DND-41 (cell line): ENCODE measurements at regions not wholly inside any gene's neighbourhood (a gene's known extent, or its start where the extent isn't known, plus 50 kb on each side); places are given as distances from the start of the nearest gene placed in this dataset.

Experiments
- ATAC-seq: fragments of 200-7000 bp; cut with Tn5 transposase; 3 replicates; pipeline ENCODE4 v1.9.1; 2021; ENCODE audit warnings: low read depth; ENCODE audit not compliant: insufficient read depth
- DNase-seq: peaks from one replicate; pipeline ENCODE4 v3.0.0-alpha.2; 2020
- H2AFZ ChIP-seq: 2 replicates; pipeline ENCODE4 v1.6.0; 2012; ENCODE audit warnings: low read depth, low read length
- H3K27ac ChIP-seq: 2 replicates; pipeline ENCODE4 v1.5.1; 2012; ENCODE audit warnings: low read length, inconsistent platforms
- H3K27me3 ChIP-seq: fragments of 200-600 bp; sonication (generic); 2 replicates; pipeline ENCODE4 v1.6.0; 2012; ENCODE audit warnings: low read length, mild to moderate bottlenecking, inconsistent platforms; ENCODE audit not compliant: insufficient read depth, poor library complexity
- H3K36me3 ChIP-seq: 2 replicates; pipeline ENCODE4 v1.5.1; 2012; ENCODE audit warnings: low read length, inconsistent platforms; ENCODE audit not compliant: insufficient read depth
- H3K4me1 ChIP-seq: 2 replicates; pipeline ENCODE4 v1.5.1; 2012; ENCODE audit warnings: mild to moderate bottlenecking, low read length; ENCODE audit not compliant: insufficient read depth
- H3K4me2 ChIP-seq: 2 replicates; pipeline ENCODE4 v1.6.0; 2012; ENCODE audit warnings: mild to moderate bottlenecking, moderate library complexity, low read length, inconsistent platforms; ENCODE audit not compliant: insufficient read depth
- H3K4me3 ChIP-seq, 2 experiments: fragments of 200-600 bp in 1 of 2; shearing (Covaris generic) in 1 of 2; 2 replicates each; pipeline ENCODE4 v1.5.1; 2012 to 2016; ENCODE audit warnings: inconsistent platforms in 2 of 2, low read length in 2 of 2, mild to moderate bottlenecking in 2 of 2, low read depth in 1 of 2, moderate library complexity in 1 of 2
- H3K79me2 ChIP-seq: 2 replicates; pipeline ENCODE4 v1.6.0; 2012; ENCODE audit warnings: low read length, inconsistent platforms; ENCODE audit not compliant: insufficient read depth
- H3K9ac ChIP-seq: 2 replicates; pipeline ENCODE4 v1.6.0; 2012; ENCODE audit warnings: low read depth, mild to moderate bottlenecking, inconsistent platforms, low read length, moderate library complexity
- H3K9me3 ChIP-seq: 2 replicates; pipeline ENCODE4 v1.5.1; 2012; ENCODE audit warnings: low read length, moderate library complexity, mild to moderate bottlenecking, inconsistent platforms; ENCODE audit not compliant: insufficient read depth, severe bottlenecking
- H4K20me1 ChIP-seq: 2 replicates; pipeline ENCODE4 v1.6.0; 2012; ENCODE audit warnings: low read length; ENCODE audit not compliant: insufficient read depth
- EZH2 ChIP-seq: IDR thresholded peaks from 3 replicates; pipeline ENCODE4 v1.6.1; 2012; ENCODE audit warnings: borderline replicate concordance, low read depth, mild to moderate bottlenecking, moderate library complexity, low read length, inconsistent platforms; ENCODE audit not compliant: severe bottlenecking
- TF ChIP-seq, protein P1 (sequence below): IDR thresholded peaks from 2 replicates; pipeline ENCODE4 v1.5.1; 2012; ENCODE audit warnings: borderline replicate concordance, low read length, moderate library complexity, mild to moderate bottlenecking; ENCODE audit not compliant: poor library complexity, severe bottlenecking; ENCODE audit errors: extremely low read depth

DNA sequence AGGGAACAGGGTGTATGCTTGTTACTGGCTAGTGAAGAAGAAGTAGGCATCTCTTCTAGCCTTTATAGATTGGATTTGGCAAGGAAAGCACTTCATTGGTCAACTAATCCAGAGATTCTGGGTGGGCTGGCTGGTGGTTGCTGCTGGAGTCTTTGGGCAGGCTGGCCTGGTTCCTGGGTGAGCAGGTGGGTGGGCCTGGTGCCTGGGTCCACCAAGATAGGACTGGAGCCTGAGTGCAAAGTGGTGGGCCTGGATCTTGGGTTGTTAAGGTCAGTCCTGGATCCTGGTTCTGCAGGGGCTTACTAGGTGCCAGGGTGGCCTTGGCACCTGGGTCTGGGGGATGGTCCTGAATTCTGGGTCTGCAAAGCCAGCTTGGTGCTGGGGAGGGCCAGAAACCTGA lies 482.4 kb upstream of the GHITM start:
- no peaks in the 10 kb centered on the region for H4K20me1 ChIP-seq
- no peaks in the 10 kb centered on the region for H3K27me3 ChIP-seq
- H2AFZ ChIP-seq = no peak overlapping the region
- H3K9ac ChIP-seq = no peak overlapping the region
- H3K4me3 ChIP-seq = no peak overlapping the region
- H3K4me1 ChIP-seq = no peaks in the 10 kb centered on the region
- no peak for TF ChIP-seq EZH2
- TF ChIP-seq, protein P1, sequence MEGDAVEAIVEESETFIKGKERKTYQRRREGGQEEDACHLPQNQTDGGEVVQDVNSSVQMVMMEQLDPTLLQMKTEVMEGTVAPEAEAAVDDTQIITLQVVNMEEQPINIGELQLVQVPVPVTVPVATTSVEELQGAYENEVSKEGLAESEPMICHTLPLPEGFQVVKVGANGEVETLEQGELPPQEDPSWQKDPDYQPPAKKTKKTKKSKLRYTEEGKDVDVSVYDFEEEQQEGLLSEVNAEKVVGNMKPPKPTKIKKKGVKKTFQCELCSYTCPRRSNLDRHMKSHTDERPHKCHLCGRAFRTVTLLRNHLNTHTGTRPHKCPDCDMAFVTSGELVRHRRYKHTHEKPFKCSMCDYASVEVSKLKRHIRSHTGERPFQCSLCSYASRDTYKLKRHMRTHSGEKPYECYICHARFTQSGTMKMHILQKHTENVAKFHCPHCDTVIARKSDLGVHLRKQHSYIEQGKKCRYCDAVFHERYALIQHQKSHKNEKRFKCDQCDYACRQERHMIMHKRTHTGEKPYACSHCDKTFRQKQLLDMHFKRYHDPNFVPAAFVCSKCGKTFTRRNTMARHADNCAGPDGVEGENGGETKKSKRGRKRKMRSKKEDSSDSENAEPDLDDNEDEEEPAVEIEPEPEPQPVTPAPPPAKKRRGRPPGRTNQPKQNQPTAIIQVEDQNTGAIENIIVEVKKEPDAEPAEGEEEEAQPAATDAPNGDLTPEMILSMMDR = no peak
- DNase-seq (no peak), ATAC-seq (no peak)
- no peaks in the 10 kb centered on the region for H3K36me3 ChIP-seq
- H3K27ac ChIP-seq = no peak overlapping the region
- no peaks in the 10 kb centered on the region for H3K9me3 ChIP-seq
- no peaks in the 10 kb centered on the region for H3K79me2 ChIP-seq
- no peak overlapping the region for H3K4me2 ChIP-seq

DNA sequence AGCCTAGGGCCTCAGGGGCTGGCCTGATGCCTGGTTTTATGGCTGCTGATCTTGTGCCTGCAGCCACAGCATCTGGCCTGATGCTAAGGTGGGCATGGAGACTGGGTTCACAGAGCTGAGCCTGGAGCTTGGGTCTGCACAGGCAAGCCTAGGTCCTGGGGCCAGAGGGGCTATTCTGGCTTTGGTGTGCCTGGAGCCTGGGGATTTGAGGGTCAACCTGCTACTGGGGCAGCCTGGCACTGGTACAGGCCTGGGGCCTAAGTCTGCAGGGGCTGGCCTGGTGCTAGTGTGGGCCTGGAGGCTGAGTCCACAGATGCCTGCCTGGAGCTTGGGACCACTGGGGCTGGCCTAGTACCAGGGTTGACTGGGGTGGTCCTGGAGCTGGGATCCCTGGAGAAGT lies 481.8 kb upstream of the GHITM start:
- no peak for ATAC-seq
- no peaks in the 10 kb centered on the region for H3K27me3 ChIP-seq
- no peak overlapping the region for H3K4me3 ChIP-seq
- no peaks in the 10 kb centered on the region for H3K9me3 ChIP-seq
- H3K79me2 ChIP-seq = no peaks in the 10 kb centered on the region
- H3K27ac ChIP-seq = no peak overlapping the region
- no peak overlapping the region for H2AFZ ChIP-seq
- TF ChIP-seq, protein P1 = no peak
- TF ChIP-seq EZH2 = no peak
- no peak overlapping the region for H3K4me2 ChIP-seq
- no peaks in the 10 kb centered on the region for H3K4me1 ChIP-seq
- no peak overlapping the region for H3K9ac ChIP-seq
- no peak for DNase-seq
- H3K36me3 ChIP-seq = no peaks in the 10 kb centered on the region
- H4K20me1 ChIP-seq = no peaks in the 10 kb centered on the region

DNA sequence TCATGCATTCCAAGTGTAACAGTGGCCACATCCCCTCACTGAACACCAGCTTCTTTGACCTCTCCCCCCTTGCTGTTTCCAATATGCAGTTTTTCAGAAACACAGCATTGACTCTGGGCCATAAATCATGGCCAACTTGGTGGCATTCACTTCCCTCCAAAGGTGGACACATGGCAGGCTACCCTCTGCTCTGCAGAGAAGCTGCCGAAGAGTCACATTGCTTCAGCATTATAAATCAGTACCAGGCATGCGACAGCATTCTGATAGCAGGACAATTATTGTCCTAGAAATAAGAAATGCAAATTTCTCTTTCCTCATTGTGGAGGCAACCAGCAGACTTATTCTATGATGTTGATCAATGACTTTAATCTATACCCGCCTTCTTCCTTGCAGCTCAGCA lies 475.4 kb upstream of the GHITM start:
- H3K4me3 ChIP-seq = no peak overlapping the region
- no peak overlapping the region for H3K27ac ChIP-seq
- H4K20me1 ChIP-seq = no peaks in the 10 kb centered on the region
- no peaks in the 10 kb centered on the region for H3K27me3 ChIP-seq
- no peak for ATAC-seq
- TF ChIP-seq, protein P1 = no peak
- TF ChIP-seq EZH2 = no peak
- H3K9ac ChIP-seq = no peak overlapping the region
- no peak for DNase-seq
- H3K36me3 ChIP-seq = no peaks in the 10 kb centered on the region
- no peaks in the 10 kb centered on the region for H3K79me2 ChIP-seq
- no peaks in the 10 kb centered on the region for H3K4me1 ChIP-seq
- no peak overlapping the region for H3K4me2 ChIP-seq
- no peak overlapping the region for H2AFZ ChIP-seq
- H3K9me3 ChIP-seq = no peaks in the 10 kb centered on the region

DNA sequence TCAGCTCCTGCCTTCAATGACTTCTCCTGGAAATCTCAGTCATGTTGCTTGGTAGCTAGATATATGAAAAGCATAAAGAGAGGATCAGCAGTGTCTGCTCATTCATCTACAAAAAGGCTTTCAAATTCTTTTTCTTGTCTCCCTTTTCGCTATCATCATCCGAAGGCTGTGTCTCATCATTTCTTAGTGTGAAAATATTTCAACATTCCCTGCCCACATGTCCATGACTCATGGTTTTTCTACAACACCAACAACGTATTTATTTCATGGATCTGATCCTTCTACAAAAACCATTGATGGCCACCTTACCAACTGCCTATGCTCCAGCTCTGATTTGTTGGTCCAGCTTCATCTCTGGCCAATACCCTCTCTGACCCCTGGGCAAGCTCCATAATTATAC lies 472.5 kb upstream of the GHITM start:
- Histone ChIP-seq H3K9ac (no peak overlapping the region), H2AFZ (no peak overlapping the region), H3K9me3 (no peaks in the 10 kb centered on the region), H3K36me3 (no peaks in the 10 kb centered on the region), H3K4me3 (no peak overlapping the region), H3K79me2 (no peaks in the 10 kb centered on the region), H3K27me3 (no peaks in the 10 kb centered on the region), H3K27ac (no peak overlapping the region), H4K20me1 (no peaks in the 10 kb centered on the region), H3K4me1 (no peaks in the 10 kb centered on the region), H3K4me2 (no peak overlapping the region)
- no peak for DNase-seq
- TF ChIP-seq, protein P1 = no peak
- no peak for TF ChIP-seq EZH2
- ATAC-seq = no peak
